ENCODE measurements at regions not wholly inside any gene's neighbourhood (a gene's known extent, or its start where the extent isn't known, plus 50 kb on each side); places are given as distances from the start of the nearest gene placed in this dataset.

DNA sequence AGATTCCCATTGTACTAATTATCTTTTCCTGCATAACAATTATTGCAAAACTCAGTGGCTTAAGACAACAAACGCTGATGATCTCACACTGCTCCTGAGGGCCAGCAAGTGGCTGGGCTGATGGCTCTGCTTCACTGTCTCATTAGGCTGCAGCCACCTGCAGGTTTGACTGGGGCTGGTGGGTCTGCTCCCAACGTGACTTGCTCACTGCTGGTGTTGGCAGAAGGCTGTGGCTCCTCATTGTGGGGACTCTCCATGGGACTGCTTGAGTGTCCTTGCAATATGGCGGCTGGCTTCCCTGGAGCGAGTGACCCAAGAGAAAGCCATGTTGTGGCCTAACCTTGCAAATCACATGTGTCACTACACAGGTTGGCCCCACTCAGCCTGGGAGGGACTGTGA is 71.1 kb downstream of the PLXNA1 start:
- Mint-ChIP-seq H3K27ac (no peak overlapping the region), H3K27me3 (peaks cover 4% of the 10 kb centered on the region), H3K36me3 (ENCODE audit: insufficient read depth) (no peaks in the 10 kb centered on the region), H3K9me3 (ENCODE audit: low read depth) (peaks cover 5% of the 10 kb centered on the region), H3K4me3 (ENCODE audit: low read depth) (no peak overlapping the region), H3K4me1 (ENCODE audit: low read depth) (no peaks in the 10 kb centered on the region)
- no peak for TF ChIP-seq CTCF (IDR thresholded peaks at IDR 0.05; ENCODE audit: unreplicated experiment)
- no peak for DNase-seq (ENCODE audit: low spot score, unreplicated experiment)

DNA sequence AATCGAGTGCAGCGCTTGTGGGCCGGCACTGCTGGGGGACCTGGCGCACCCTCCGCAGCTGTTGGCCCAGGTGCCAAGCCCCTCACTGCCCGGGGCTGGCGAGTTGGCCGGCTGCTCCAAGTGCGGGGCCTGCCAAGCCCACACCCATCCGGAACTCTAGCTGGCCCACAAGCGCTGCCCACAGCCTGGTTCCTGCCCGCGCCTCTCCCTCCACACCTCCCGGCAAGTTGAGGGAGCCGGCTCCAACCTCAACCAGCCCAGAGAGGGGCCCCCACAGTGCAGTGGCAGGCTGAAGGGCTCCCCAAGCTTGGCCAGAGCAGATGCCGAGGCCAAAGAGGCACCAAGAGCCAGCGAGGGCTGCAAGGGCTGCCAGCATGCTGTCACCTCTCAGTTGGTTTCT is 73.4 kb downstream of the PLXNA1 start:
- no peak overlapping the region for H3K4me3 Mint-ChIP-seq (ENCODE audit: low read depth)
- H3K36me3 Mint-ChIP-seq (ENCODE audit: insufficient read depth): no peaks in the 10 kb centered on the region
- peaks cover 4% of the 10 kb centered on the region for H3K27me3 Mint-ChIP-seq
- H3K4me1 Mint-ChIP-seq (ENCODE audit: low read depth): no peaks in the 10 kb centered on the region
- peaks cover 5% of the 10 kb centered on the region for H3K9me3 Mint-ChIP-seq (ENCODE audit: low read depth)
- no peak for TF ChIP-seq CTCF (IDR thresholded peaks at IDR 0.05; ENCODE audit: unreplicated experiment)
- no peak overlapping the region for H3K27ac Mint-ChIP-seq
- no peak for DNase-seq (ENCODE audit: low spot score, unreplicated experiment)

DNA sequence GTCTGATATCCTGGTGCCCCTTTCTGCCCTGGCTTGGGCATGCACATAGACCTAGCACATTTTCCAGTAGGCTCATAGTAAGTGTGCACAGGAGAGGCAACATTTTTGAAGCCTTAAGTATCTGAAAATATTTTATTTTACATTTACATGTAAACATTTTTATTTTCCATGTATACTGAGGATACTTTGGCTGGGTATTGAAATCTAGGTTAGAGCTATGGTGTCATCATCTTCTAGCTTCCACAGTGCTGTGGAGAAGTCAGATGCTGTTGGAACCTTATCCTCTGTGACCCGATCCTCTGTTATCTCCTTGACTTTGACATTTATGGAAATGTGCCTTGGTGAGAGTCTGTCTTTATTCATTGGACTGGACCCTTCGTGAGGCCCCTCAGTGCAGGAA is 74.1 kb downstream of the PLXNA1 start:
- Mint-ChIP-seq H3K27ac (no peak overlapping the region), H3K27me3 (peaks cover 4% of the 10 kb centered on the region), H3K36me3 (ENCODE audit: insufficient read depth) (no peaks in the 10 kb centered on the region), H3K4me1 (ENCODE audit: low read depth) (no peaks in the 10 kb centered on the region), H3K9me3 (ENCODE audit: low read depth) (peaks cover 5% of the 10 kb centered on the region), H3K4me3 (ENCODE audit: low read depth) (no peak overlapping the region)
- no peak for DNase-seq (ENCODE audit: low spot score, unreplicated experiment)
- TF ChIP-seq CTCF (IDR thresholded peaks at IDR 0.05; ENCODE audit: unreplicated experiment): no peak

DNA sequence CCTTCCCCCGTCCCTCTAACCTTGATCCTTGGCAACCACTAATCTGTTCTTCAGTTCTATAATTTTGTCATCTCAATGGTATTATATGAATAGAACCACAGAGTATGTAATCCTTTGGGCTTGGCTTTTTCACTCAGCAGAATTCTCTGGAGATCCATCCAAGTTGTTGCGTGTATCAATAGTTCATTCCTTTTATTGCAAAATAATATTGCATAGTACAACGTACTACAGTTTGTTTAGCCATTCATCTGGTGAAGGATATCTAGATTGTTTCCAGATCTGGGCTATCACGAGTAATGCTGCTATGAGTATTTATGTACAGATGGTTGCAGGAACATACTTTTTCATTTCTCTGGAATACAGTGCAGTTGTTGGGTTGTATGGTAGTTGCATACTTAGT is 76.2 kb downstream of the PLXNA1 start:
- no peaks in the 10 kb centered on the region for H3K4me1 Mint-ChIP-seq (ENCODE audit: low read depth)
- H3K27ac Mint-ChIP-seq: no peak overlapping the region
- H3K9me3 Mint-ChIP-seq (ENCODE audit: low read depth): peaks cover 5% of the 10 kb centered on the region
- H3K27me3 Mint-ChIP-seq: peaks cover 4% of the 10 kb centered on the region
- DNase-seq (ENCODE audit: low spot score, unreplicated experiment): no peak
- no peaks in the 10 kb centered on the region for H3K36me3 Mint-ChIP-seq (ENCODE audit: insufficient read depth)
- no peak for TF ChIP-seq CTCF (IDR thresholded peaks at IDR 0.05; ENCODE audit: unreplicated experiment)
- H3K4me3 Mint-ChIP-seq (ENCODE audit: low read depth): no peak overlapping the region

- no peaks in the 10 kb centered on the region for H3K4me1 Mint-ChIP-seq (ENCODE audit: low read depth)
- DNase-seq (ENCODE audit: low spot score, unreplicated experiment): no peak
- TF ChIP-seq CTCF (IDR thresholded peaks at IDR 0.05; ENCODE audit: unreplicated experiment): no peak
- H3K4me3 Mint-ChIP-seq (ENCODE audit: low read depth): no peak overlapping the region
- no peak overlapping the region for H3K27ac Mint-ChIP-seq
- peaks cover 5% of the 10 kb centered on the region for H3K9me3 Mint-ChIP-seq (ENCODE audit: low read depth)
- H3K36me3 Mint-ChIP-seq (ENCODE audit: insufficient read depth): no peaks in the 10 kb centered on the region
- peaks cover 10% of the 10 kb centered on the region for H3K27me3 Mint-ChIP-seq
Measured at GRCh38 chr3:127061641-127062040, 78.7 kb downstream of the PLXNA1 start.

Data from progenitor cell of endocrine pancreas (in vitro differentiated cells).